ENCODE measurements at regions not wholly inside any gene's neighbourhood (a gene's known extent, or its start where the extent isn't known, plus 50 kb on each side); places are given as distances from the start of the nearest gene placed in this dataset.

GRCh38 chr2:183729380-183729779 lies 605.1 kb downstream of the NUP35 start:
- Histone ChIP-seq H3K4ac (ENCODE audit: low read depth, low read length) (no peak overlapping the region), H3K36me3 (ENCODE audit: control insufficient read depth, insufficient read depth, low read length) (no peaks in the 10 kb centered on the region), H3K9ac (ENCODE audit: low read length) (no peak overlapping the region), H4K8ac (ENCODE audit: low read depth, low read length) (no peak overlapping the region), H3K4me1 (ENCODE audit: control insufficient read depth, low read depth, low read length) (no peaks in the 10 kb centered on the region), H3K79me2 (ENCODE audit: control insufficient read depth, insufficient read depth, low read length) (no peaks in the 10 kb centered on the region), H3K56ac (ENCODE audit: low read length) (no peak overlapping the region), H3K4me3 (ENCODE audit: low read length) (no peak overlapping the region), H2AK5ac (ENCODE audit: low read length) (no peak overlapping the region), H3K79me1 (ENCODE audit: low read length) (no peaks in the 10 kb centered on the region), H3K4me2 (ENCODE audit: low read length) (no peak overlapping the region), H4K5ac (ENCODE audit: low read length) (no peak overlapping the region), H3K18ac (ENCODE audit: low read length) (no peak overlapping the region), H3K27me3 (ENCODE audit: insufficient read depth, low read length, poor library complexity) (no peaks in the 10 kb centered on the region), H2BK15ac (replicated peaks; ENCODE audit: low read depth) (no peak overlapping the region), H2BK5ac (ENCODE audit: low read length) (no peak overlapping the region), H3K23ac (ENCODE audit: low read length) (no peak overlapping the region), H2BK120ac (ENCODE audit: low read depth, low read length) (no peak overlapping the region), H3K27ac (ENCODE audit: low read depth, low read length) (no peak overlapping the region)
- DNase-seq: no peak
- no CpG with 5 or more reads among the region's 2 CpGs for WGBS (ENCODE audit: extremely low coverage, insufficient coverage, low lambda C conversion rate)

GRCh38 chr2:183740241-183740640 lies 616.0 kb downstream of the NUP35 start:
- H3K36me3 ChIP-seq (ENCODE audit: control insufficient read depth, insufficient read depth, low read length): no peaks in the 10 kb centered on the region
- no peak overlapping the region for H2BK5ac ChIP-seq (ENCODE audit: low read length)
- no peak overlapping the region for H4K8ac ChIP-seq (ENCODE audit: low read depth, low read length)
- H3K23ac ChIP-seq (ENCODE audit: low read length): no peak overlapping the region
- DNase-seq: no peak
- no peak overlapping the region for H3K56ac ChIP-seq (ENCODE audit: low read length)
- no peak overlapping the region for H3K4me2 ChIP-seq (ENCODE audit: low read length)
- no peak overlapping the region for H2BK120ac ChIP-seq (ENCODE audit: low read depth, low read length)
- no peak overlapping the region for H4K5ac ChIP-seq (ENCODE audit: low read length)
- H3K9ac ChIP-seq (ENCODE audit: low read length): no peak overlapping the region
- no peak overlapping the region for H3K4me3 ChIP-seq (ENCODE audit: low read length)
- no peak overlapping the region for H2AK5ac ChIP-seq (ENCODE audit: low read length)
- no peaks in the 10 kb centered on the region for H3K79me1 ChIP-seq (ENCODE audit: low read length)
- H3K27me3 ChIP-seq (ENCODE audit: insufficient read depth, low read length, poor library complexity): no peaks in the 10 kb centered on the region
- no peaks in the 10 kb centered on the region for H3K4me1 ChIP-seq (ENCODE audit: control insufficient read depth, low read depth, low read length)
- no CpG with 5 or more reads among the region's 2 CpGs for WGBS (ENCODE audit: extremely low coverage, insufficient coverage, low lambda C conversion rate)
- no peak overlapping the region for H3K18ac ChIP-seq (ENCODE audit: low read length)
- H3K4ac ChIP-seq (ENCODE audit: low read depth, low read length): no peak overlapping the region
- H2BK15ac ChIP-seq (replicated peaks; ENCODE audit: low read depth): no peak overlapping the region
- H3K79me2 ChIP-seq (ENCODE audit: control insufficient read depth, insufficient read depth, low read length): no peaks in the 10 kb centered on the region
- no peak overlapping the region for H3K27ac ChIP-seq (ENCODE audit: low read depth, low read length)

GRCh38 chr2:183752571-183752970 lies 628.3 kb downstream of the NUP35 start:
- no peak overlapping the region for H3K4me3 ChIP-seq (ENCODE audit: low read length)
- H3K4me2 ChIP-seq (ENCODE audit: low read length): no peak overlapping the region
- no peak overlapping the region for H2BK120ac ChIP-seq (ENCODE audit: low read depth, low read length)
- H3K23ac ChIP-seq (ENCODE audit: low read length): no peak overlapping the region
- H3K36me3 ChIP-seq (ENCODE audit: control insufficient read depth, insufficient read depth, low read length): no peaks in the 10 kb centered on the region
- no peak overlapping the region for H2AK5ac ChIP-seq (ENCODE audit: low read length)
- H3K56ac ChIP-seq (ENCODE audit: low read length): no peak overlapping the region
- no peak overlapping the region for H2BK5ac ChIP-seq (ENCODE audit: low read length)
- H3K79me1 ChIP-seq (ENCODE audit: low read length): no peaks in the 10 kb centered on the region
- no peaks in the 10 kb centered on the region for H3K27me3 ChIP-seq (ENCODE audit: insufficient read depth, low read length, poor library complexity)
- no peak overlapping the region for H4K8ac ChIP-seq (ENCODE audit: low read depth, low read length)
- no peak overlapping the region for H3K9ac ChIP-seq (ENCODE audit: low read length)
- no peak overlapping the region for H4K5ac ChIP-seq (ENCODE audit: low read length)
- WGBS (ENCODE audit: extremely low coverage, insufficient coverage, low lambda C conversion rate): no CpG with 5 or more reads among the region's 3 CpGs
- H3K27ac ChIP-seq (ENCODE audit: low read depth, low read length): no peak overlapping the region
- H3K4me1 ChIP-seq (ENCODE audit: control insufficient read depth, low read depth, low read length): no peaks in the 10 kb centered on the region
- no peak overlapping the region for H3K18ac ChIP-seq (ENCODE audit: low read length)
- DNase-seq: no peak
- no peaks in the 10 kb centered on the region for H3K79me2 ChIP-seq (ENCODE audit: control insufficient read depth, insufficient read depth, low read length)
- H2BK15ac ChIP-seq (replicated peaks; ENCODE audit: low read depth): no peak overlapping the region
- no peak overlapping the region for H3K4ac ChIP-seq (ENCODE audit: low read depth, low read length)

- H3K18ac ChIP-seq (ENCODE audit: low read length): no peak overlapping the region
- H3K23ac ChIP-seq (ENCODE audit: low read length): no peak overlapping the region
- no peak overlapping the region for H3K27ac ChIP-seq (ENCODE audit: low read depth, low read length)
- H3K4me2 ChIP-seq (ENCODE audit: low read length): no peak overlapping the region
- H3K4ac ChIP-seq (ENCODE audit: low read depth, low read length): no peak overlapping the region
- no peaks in the 10 kb centered on the region for H3K27me3 ChIP-seq (ENCODE audit: insufficient read depth, low read length, poor library complexity)
- H4K8ac ChIP-seq (ENCODE audit: low read depth, low read length): no peak overlapping the region
- no peak overlapping the region for H2AK5ac ChIP-seq (ENCODE audit: low read length)
- no peak overlapping the region for H3K4me3 ChIP-seq (ENCODE audit: low read length)
- no peaks in the 10 kb centered on the region for H3K36me3 ChIP-seq (ENCODE audit: control insufficient read depth, insufficient read depth, low read length)
- H2BK15ac ChIP-seq (replicated peaks; ENCODE audit: low read depth): no peak overlapping the region
- H3K4me1 ChIP-seq (ENCODE audit: control insufficient read depth, low read depth, low read length): no peaks in the 10 kb centered on the region
- H2BK5ac ChIP-seq (ENCODE audit: low read length): no peak overlapping the region
- H3K79me2 ChIP-seq (ENCODE audit: control insufficient read depth, insufficient read depth, low read length): no peaks in the 10 kb centered on the region
- H2BK120ac ChIP-seq (ENCODE audit: low read depth, low read length): no peak overlapping the region
- H4K5ac ChIP-seq (ENCODE audit: low read length): no peak overlapping the region
- H3K56ac ChIP-seq (ENCODE audit: low read length): no peak overlapping the region
- H3K9ac ChIP-seq (ENCODE audit: low read length): no peak overlapping the region
- no peak for DNase-seq
- no peaks in the 10 kb centered on the region for H3K79me1 ChIP-seq (ENCODE audit: low read length)
- no CpG with 5 or more reads among the region's 1 CpG for WGBS (ENCODE audit: extremely low coverage, insufficient coverage, low lambda C conversion rate)
These were observed 634.8 kb downstream of the NUP35 start for GRCh38 chr2:183759033-183759432.

GRCh38 chr2:183773775-183774174 lies 649.5 kb downstream of the NUP35 start:
- Histone ChIP-seq H3K9ac (ENCODE audit: low read length) (no peak overlapping the region), H3K79me1 (ENCODE audit: low read length) (no peaks in the 10 kb centered on the region), H3K79me2 (ENCODE audit: control insufficient read depth, insufficient read depth, low read length) (no peaks in the 10 kb centered on the region), H2BK15ac (replicated peaks; ENCODE audit: low read depth) (no peak overlapping the region), H2BK120ac (ENCODE audit: low read depth, low read length) (no peak overlapping the region), H3K4me2 (ENCODE audit: low read length) (no peak overlapping the region), H3K27ac (ENCODE audit: low read depth, low read length) (no peak overlapping the region), H3K27me3 (ENCODE audit: insufficient read depth, low read length, poor library complexity) (no peaks in the 10 kb centered on the region), H3K36me3 (ENCODE audit: control insufficient read depth, insufficient read depth, low read length) (no peaks in the 10 kb centered on the region), H3K4ac (ENCODE audit: low read depth, low read length) (no peak overlapping the region), H4K8ac (ENCODE audit: low read depth, low read length) (no peak overlapping the region), H3K4me3 (ENCODE audit: low read length) (no peak overlapping the region), H3K23ac (ENCODE audit: low read length) (no peak overlapping the region), H3K18ac (ENCODE audit: low read length) (no peak overlapping the region), H3K4me1 (ENCODE audit: control insufficient read depth, low read depth, low read length) (no peaks in the 10 kb centered on the region), H2BK5ac (ENCODE audit: low read length) (no peak overlapping the region), H3K56ac (ENCODE audit: low read length) (no peak overlapping the region), H2AK5ac (ENCODE audit: low read length) (no peak overlapping the region), H4K5ac (ENCODE audit: low read length) (no peak overlapping the region)
- WGBS (ENCODE audit: extremely low coverage, insufficient coverage, low lambda C conversion rate): no CpG with 5 or more reads among the region's 3 CpGs
- DNase-seq: no peak

GRCh38 chr2:183780072-183780471 lies 655.8 kb downstream of the NUP35 start:
- Histone ChIP-seq H4K8ac (ENCODE audit: low read depth, low read length) (no peak overlapping the region), H2BK15ac (replicated peaks; ENCODE audit: low read depth) (no peak overlapping the region), H3K79me1 (ENCODE audit: low read length) (no peaks in the 10 kb centered on the region), H3K23ac (ENCODE audit: low read length) (no peak overlapping the region), H2BK5ac (ENCODE audit: low read length) (no peak overlapping the region), H3K79me2 (ENCODE audit: control insufficient read depth, insufficient read depth, low read length) (no peaks in the 10 kb centered on the region), H3K36me3 (ENCODE audit: control insufficient read depth, insufficient read depth, low read length) (no peaks in the 10 kb centered on the region), H2AK5ac (ENCODE audit: low read length) (no peak overlapping the region), H4K5ac (ENCODE audit: low read length) (no peak overlapping the region), H3K4me3 (ENCODE audit: low read length) (no peak overlapping the region), H3K27ac (ENCODE audit: low read depth, low read length) (no peak overlapping the region), H3K56ac (ENCODE audit: low read length) (no peak overlapping the region), H3K4ac (ENCODE audit: low read depth, low read length) (no peak overlapping the region), H3K4me1 (ENCODE audit: control insufficient read depth, low read depth, low read length) (no peaks in the 10 kb centered on the region), H3K18ac (ENCODE audit: low read length) (no peak overlapping the region), H3K9ac (ENCODE audit: low read length) (no peak overlapping the region), H3K27me3 (ENCODE audit: insufficient read depth, low read length, poor library complexity) (no peaks in the 10 kb centered on the region), H2BK120ac (ENCODE audit: low read depth, low read length) (no peak overlapping the region), H3K4me2 (ENCODE audit: low read length) (no peak overlapping the region)
- no CpG with 5 or more reads among the region's 2 CpGs for WGBS (ENCODE audit: extremely low coverage, insufficient coverage, low lambda C conversion rate)
- DNase-seq: no peak

Measured in mesendoderm (in vitro differentiated cells).